ENCODE measurements at regions not wholly inside any gene's neighbourhood (a gene's known extent, or its start where the extent isn't known, plus 50 kb on each side); places are given as distances from the start of the nearest gene placed in this dataset.

DNA sequence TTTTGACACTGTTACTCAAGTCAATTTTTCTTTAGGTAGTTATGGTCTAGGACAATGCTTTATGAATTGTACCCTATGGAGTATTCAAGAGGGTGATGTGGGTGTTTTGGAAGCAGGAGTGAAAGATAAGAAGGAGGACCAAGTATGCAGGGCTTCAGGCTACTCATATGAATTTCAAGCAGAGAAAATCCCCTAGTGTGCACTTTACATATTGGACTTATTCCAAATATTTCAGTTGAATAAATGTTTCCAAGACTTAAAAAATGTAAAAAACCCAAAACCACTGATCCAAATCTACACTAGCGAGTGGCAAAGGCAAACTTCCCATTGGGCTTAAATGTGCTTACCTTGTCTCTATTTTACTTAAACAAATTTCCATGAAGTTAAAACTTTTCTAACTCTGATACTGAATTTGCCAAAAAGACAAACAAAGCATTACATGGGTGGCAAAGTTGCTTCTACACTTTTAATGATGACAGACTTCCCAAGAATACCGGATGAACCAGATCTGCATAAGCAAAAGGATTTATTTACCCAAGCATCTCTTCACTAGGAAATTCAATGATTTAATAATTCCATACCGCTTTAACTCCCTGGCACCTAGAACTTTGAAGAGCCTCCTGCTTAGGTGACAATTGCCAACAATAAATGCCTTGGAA, 1233.5 kb upstream of the NXPH2 start:
- no peaks in the 10 kb centered on the region for H3K79me2 ChIP-seq (ENCODE audit: insufficient read depth, low read length)
- H3K4me2 ChIP-seq (ENCODE audit: low read depth, low read length, poor library complexity, severe bottlenecking), result no peak overlapping the region
- no peaks in the 10 kb centered on the region for H3F3A ChIP-seq (ENCODE audit: low read depth)
- H3K27me3 ChIP-seq (ENCODE audit: insufficient read depth, low read length, poor library complexity, severe bottlenecking), result no peaks in the 10 kb centered on the region
- no peaks in the 10 kb centered on the region for H4K20me1 ChIP-seq (ENCODE audit: insufficient read depth, low read length, poor library complexity, severe bottlenecking)
- no peak overlapping the region for H3K4me3 ChIP-seq (ENCODE audit: low read length, poor library complexity, severe bottlenecking)
- H3K9me2 ChIP-seq (replicated peaks; ENCODE audit: low read depth, low read length), result no peaks in the 10 kb centered on the region
- no peaks in the 10 kb centered on the region for H3K9me3 ChIP-seq (ENCODE audit: insufficient read depth, low read depth, low read length)
- H2AFZ ChIP-seq (ENCODE audit: low read length), result no peak overlapping the region
- no peak overlapping the region for H3K9ac ChIP-seq (ENCODE audit: low read depth, low read length, poor library complexity, severe bottlenecking)
- H3K4me1 ChIP-seq (ENCODE audit: insufficient read depth, low read length, poor library complexity, severe bottlenecking), result no peaks in the 10 kb centered on the region
- no peaks in the 10 kb centered on the region for H3K36me3 ChIP-seq (ENCODE audit: insufficient read depth, low read length)
- TF ChIP-seq EZH2phosphoT487 (IDR thresholded peaks at IDR 0.05; ENCODE audit: borderline replicate concordance), result no peak
- TF ChIP-seq, protein P1, sequence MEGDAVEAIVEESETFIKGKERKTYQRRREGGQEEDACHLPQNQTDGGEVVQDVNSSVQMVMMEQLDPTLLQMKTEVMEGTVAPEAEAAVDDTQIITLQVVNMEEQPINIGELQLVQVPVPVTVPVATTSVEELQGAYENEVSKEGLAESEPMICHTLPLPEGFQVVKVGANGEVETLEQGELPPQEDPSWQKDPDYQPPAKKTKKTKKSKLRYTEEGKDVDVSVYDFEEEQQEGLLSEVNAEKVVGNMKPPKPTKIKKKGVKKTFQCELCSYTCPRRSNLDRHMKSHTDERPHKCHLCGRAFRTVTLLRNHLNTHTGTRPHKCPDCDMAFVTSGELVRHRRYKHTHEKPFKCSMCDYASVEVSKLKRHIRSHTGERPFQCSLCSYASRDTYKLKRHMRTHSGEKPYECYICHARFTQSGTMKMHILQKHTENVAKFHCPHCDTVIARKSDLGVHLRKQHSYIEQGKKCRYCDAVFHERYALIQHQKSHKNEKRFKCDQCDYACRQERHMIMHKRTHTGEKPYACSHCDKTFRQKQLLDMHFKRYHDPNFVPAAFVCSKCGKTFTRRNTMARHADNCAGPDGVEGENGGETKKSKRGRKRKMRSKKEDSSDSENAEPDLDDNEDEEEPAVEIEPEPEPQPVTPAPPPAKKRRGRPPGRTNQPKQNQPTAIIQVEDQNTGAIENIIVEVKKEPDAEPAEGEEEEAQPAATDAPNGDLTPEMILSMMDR (conservative IDR thresholded peaks at IDR 0.05; ENCODE audit: low read length), result no peak

DNA sequence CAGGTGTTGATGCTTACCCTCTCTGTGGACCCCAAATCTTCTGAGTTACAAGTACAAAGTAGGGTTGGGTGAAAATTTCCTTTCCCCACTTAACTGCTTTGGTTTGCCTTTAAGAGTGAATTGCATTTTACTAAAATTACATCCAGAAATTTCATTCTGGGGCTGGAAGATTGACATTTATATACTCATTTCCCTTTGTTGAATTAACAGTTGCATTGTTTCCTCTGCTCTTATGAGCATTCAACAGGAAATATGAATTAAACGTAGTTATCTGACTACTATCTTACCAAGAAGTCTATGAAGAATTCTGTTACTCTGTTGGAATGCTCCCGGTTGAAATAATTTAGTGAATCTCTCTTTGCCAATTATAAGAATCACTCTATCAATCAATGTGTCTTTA, 1231.1 kb upstream of the NXPH2 start:
- Histone ChIP-seq H3K9me2 (replicated peaks; ENCODE audit: low read depth, low read length) (no peaks in the 10 kb centered on the region), H4K20me1 (ENCODE audit: insufficient read depth, low read length, poor library complexity, severe bottlenecking) (no peaks in the 10 kb centered on the region), H3K79me2 (ENCODE audit: insufficient read depth, low read length) (no peaks in the 10 kb centered on the region), H2AFZ (ENCODE audit: low read length) (no peak overlapping the region), H3K27me3 (ENCODE audit: insufficient read depth, low read length, poor library complexity, severe bottlenecking) (no peaks in the 10 kb centered on the region), H3K9ac (ENCODE audit: low read depth, low read length, poor library complexity, severe bottlenecking) (no peak overlapping the region), H3K4me2 (ENCODE audit: low read depth, low read length, poor library complexity, severe bottlenecking) (no peak overlapping the region), H3K36me3 (ENCODE audit: insufficient read depth, low read length) (no peaks in the 10 kb centered on the region), H3K4me1 (ENCODE audit: insufficient read depth, low read length, poor library complexity, severe bottlenecking) (no peaks in the 10 kb centered on the region), H3K9me3 (ENCODE audit: insufficient read depth, low read depth, low read length) (no peaks in the 10 kb centered on the region), H3F3A (ENCODE audit: low read depth) (no peaks in the 10 kb centered on the region), H3K4me3 (ENCODE audit: low read length, poor library complexity, severe bottlenecking) (no peak overlapping the region)
- TF ChIP-seq EZH2phosphoT487 (IDR thresholded peaks at IDR 0.05; ENCODE audit: borderline replicate concordance), result no peak
- TF ChIP-seq, protein P1 (conservative IDR thresholded peaks at IDR 0.05; ENCODE audit: low read length), result no peak

DNA sequence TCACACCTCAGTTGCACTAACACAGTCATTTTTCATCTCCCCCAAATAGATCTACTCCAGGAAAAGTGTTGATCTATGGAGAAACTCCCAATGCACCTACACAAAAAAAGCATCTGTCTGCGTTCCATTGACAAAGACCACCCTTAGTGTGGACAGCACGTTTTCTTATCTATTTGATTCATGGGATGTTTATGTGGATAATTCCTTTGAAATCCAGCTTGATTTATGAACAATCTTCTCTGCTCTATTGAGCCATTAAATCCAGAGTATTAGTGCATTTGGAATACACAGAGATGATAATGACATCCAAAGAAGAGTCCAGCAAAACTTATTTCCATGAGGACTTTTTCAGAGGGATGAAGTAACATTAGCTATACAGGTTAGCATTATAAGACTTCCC, 1221.9 kb upstream of the NXPH2 start:
- Histone ChIP-seq H3K27me3 (ENCODE audit: insufficient read depth, low read length, poor library complexity, severe bottlenecking) (no peaks in the 10 kb centered on the region), H3K9me2 (replicated peaks; ENCODE audit: low read depth, low read length) (no peaks in the 10 kb centered on the region), H3K9ac (ENCODE audit: low read depth, low read length, poor library complexity, severe bottlenecking) (no peak overlapping the region), H2AFZ (ENCODE audit: low read length) (no peak overlapping the region), H4K20me1 (ENCODE audit: insufficient read depth, low read length, poor library complexity, severe bottlenecking) (no peaks in the 10 kb centered on the region), H3K4me2 (ENCODE audit: low read depth, low read length, poor library complexity, severe bottlenecking) (no peak overlapping the region), H3F3A (ENCODE audit: low read depth) (no peaks in the 10 kb centered on the region), H3K4me3 (ENCODE audit: low read length, poor library complexity, severe bottlenecking) (no peak overlapping the region), H3K79me2 (ENCODE audit: insufficient read depth, low read length) (no peaks in the 10 kb centered on the region), H3K9me3 (ENCODE audit: insufficient read depth, low read depth, low read length) (no peaks in the 10 kb centered on the region), H3K36me3 (ENCODE audit: insufficient read depth, low read length) (no peaks in the 10 kb centered on the region), H3K4me1 (ENCODE audit: insufficient read depth, low read length, poor library complexity, severe bottlenecking) (no peaks in the 10 kb centered on the region)
- TF ChIP-seq, protein P1 (conservative IDR thresholded peaks at IDR 0.05; ENCODE audit: low read length), result no peak
- no peak for TF ChIP-seq EZH2phosphoT487 (IDR thresholded peaks at IDR 0.05; ENCODE audit: borderline replicate concordance)
